SU-DHL-6 (cell line): ENCODE measurements at regions not wholly inside any gene's neighbourhood (a gene's known extent, or its start where the extent isn't known, plus 50 kb on each side); places are given as distances from the start of the nearest gene placed in this dataset.

Experiments used
- H2AFZ ChIP-seq: fragments of 200-600 bp; sonication (generic); 2 replicates; pipeline ENCODE4 v1.6.1; 2014; ENCODE audit warnings: low read depth, mild to moderate bottlenecking, moderate library complexity, mixed read lengths, antibody characterized with exemption, low read length; ENCODE audit not compliant: severe bottlenecking
- H3F3A ChIP-seq: fragments of 200-600 bp; shearing (Covaris generic); 2 replicates; pipeline ENCODE4 v1.6.0; 2016; ENCODE audit warnings: antibody characterized with exemption, mild to moderate bottlenecking; ENCODE audit not compliant: insufficient read depth
- H3K27ac ChIP-seq: fragments of 200-600 bp; sonication (generic); 2 replicates; pipeline ENCODE4 v1.5.1; 2016; ENCODE audit warnings: low read depth, mild to moderate bottlenecking, low read length, moderate library complexity, mixed read lengths
- H3K27me3 ChIP-seq: fragments of 200-600 bp; sonication (generic), shearing (Covaris generic); 2 replicates; pipeline ENCODE4 v1.6.0; 2014; ENCODE audit warnings: mild to moderate bottlenecking, low read length
- H3K36me3 ChIP-seq: fragments of 200-600 bp; sonication (generic); 2 replicates; pipeline ENCODE4 v1.6.1; 2014; ENCODE audit warnings: mild to moderate bottlenecking, low read length, mixed read lengths
- H3K4me2 ChIP-seq: fragments of 300-600, 200-600 bp; shearing (Covaris generic), sonication (generic); 2 replicates; pipeline ENCODE4 v1.6.0; 2014; ENCODE audit warnings: low read length, low read depth, mild to moderate bottlenecking; ENCODE audit not compliant: poor library complexity, severe bottlenecking
- H3K4me3 ChIP-seq: fragments of 200-600 bp; sonication (generic); 2 replicates; pipeline ENCODE4 v1.5.1; 2014; ENCODE audit warnings: antibody characterized with exemption, low read length, mild to moderate bottlenecking, mixed read lengths; ENCODE audit not compliant: insufficient read depth, poor library complexity, severe bottlenecking
- H3K79me2 ChIP-seq: fragments of 200-600 bp; sonication (generic); 2 replicates; pipeline ENCODE4 v1.6.1; 2014; ENCODE audit warnings: mild to moderate bottlenecking, low read length, moderate library complexity; ENCODE audit not compliant: insufficient read depth
- H3K9ac ChIP-seq: fragments of 200-600 bp; sonication (generic); 2 replicates; pipeline ENCODE4 v1.7.0; 2014; ENCODE audit warnings: mild to moderate bottlenecking, low read length
- H3K9me2 ChIP-seq: fragments of 200-600 bp; sonication (generic); replicated peaks from 2 replicates; pipeline ENCODE4 v1.6.1; 2014; ENCODE audit warnings: low read length; ENCODE audit not compliant: insufficient read depth
- H3K9me3 ChIP-seq: fragments of 200-600 bp; sonication (generic); 2 replicates; pipeline ENCODE4 v1.6.1; 2014; ENCODE audit warnings: low read length, mixed read lengths; ENCODE audit not compliant: insufficient read depth
- H4K20me1 ChIP-seq: fragments of 200-600 bp; sonication (generic); 2 replicates; pipeline ENCODE4 v1.6.1; 2014; ENCODE audit warnings: low read depth, mild to moderate bottlenecking, antibody characterized with exemption, low read length, moderate library complexity, mixed read lengths
- CTCF ChIP-seq: fragments of 200-600 bp; sonication (generic); IDR thresholded peaks from one replicate; pipeline ENCODE4 v1.5.1; 2017; ENCODE audit warnings: antibody characterized with exemption, mild to moderate bottlenecking, low read length, moderate library complexity; ENCODE audit not compliant: insufficient read depth, poor library complexity, severe bottlenecking
- EZH2phosphoT487 ChIP-seq: fragments of 200-600 bp; sonication (generic), shearing (Covaris generic); conservative IDR thresholded peaks from 2 replicates; pipeline ENCODE4 v1.6.1; 2018; ENCODE audit warnings: mild to moderate bottlenecking, antibody characterized with exemption, low read length, moderate library complexity, mixed read lengths

GRCh38 chr6:134584847-134585516 lies 267.1 kb upstream of the SGK1 start:
- H3K9ac ChIP-seq = no peak overlapping the region
- no peak overlapping the region for H3K4me2 ChIP-seq
- H3K9me3 ChIP-seq = no peaks in the 10 kb centered on the region
- no peak overlapping the region for H3K4me3 ChIP-seq
- H3K36me3 ChIP-seq = no peaks in the 10 kb centered on the region
- no peaks in the 10 kb centered on the region for H3K9me2 ChIP-seq
- no peaks in the 10 kb centered on the region for H3K27me3 ChIP-seq
- no peak overlapping the region for H3K27ac ChIP-seq
- no peaks in the 10 kb centered on the region for H3F3A ChIP-seq
- TF ChIP-seq EZH2phosphoT487 = no peak
- TF ChIP-seq CTCF = no peak
- no peak overlapping the region for H2AFZ ChIP-seq
- H4K20me1 ChIP-seq = no peaks in the 10 kb centered on the region
- no peaks in the 10 kb centered on the region for H3K79me2 ChIP-seq

- Histone ChIP-seq H4K20me1 (no peaks in the 10 kb centered on the region), H3K27me3 (no peaks in the 10 kb centered on the region), H3K4me3 (no peak overlapping the region), H3K9me3 (no peaks in the 10 kb centered on the region), H3K79me2 (no peaks in the 10 kb centered on the region), H2AFZ (no peak overlapping the region), H3K36me3 (no peaks in the 10 kb centered on the region), H3K27ac (no peak overlapping the region), H3K9me2 (no peaks in the 10 kb centered on the region), H3F3A (no peaks in the 10 kb centered on the region), H3K9ac (no peak overlapping the region), H3K4me2 (no peak overlapping the region)
- TF ChIP-seq CTCF (no peak), EZH2phosphoT487 (no peak)
Observed at GRCh38 chr6:134577998-134578397, 260.1 kb upstream of the SGK1 start.

GRCh38 chr6:134575221-134575620 lies 257.3 kb upstream of the SGK1 start:
- no peak overlapping the region for H3K4me2 ChIP-seq
- H3K36me3 ChIP-seq = no peaks in the 10 kb centered on the region
- no peak overlapping the region for H3K27ac ChIP-seq

More at GRCh38 chr6:134575221-134575620, 257.3 kb upstream of the SGK1 start:
- no peak overlapping the region for H3K4me3 ChIP-seq
- H3F3A ChIP-seq = no peaks in the 10 kb centered on the region
- H4K20me1 ChIP-seq = no peaks in the 10 kb centered on the region
- H3K27me3 ChIP-seq = no peaks in the 10 kb centered on the region
- H3K79me2 ChIP-seq = no peaks in the 10 kb centered on the region
- no peaks in the 10 kb centered on the region for H3K9me3 ChIP-seq
- no peak overlapping the region for H2AFZ ChIP-seq
- H3K9ac ChIP-seq = no peak overlapping the region
- TF ChIP-seq CTCF = no peak
- TF ChIP-seq EZH2phosphoT487 = no peak
- H3K9me2 ChIP-seq = no peaks in the 10 kb centered on the region
